Right atrium auricular region (tissue), 2 donors: ENCODE measurements at regions not wholly inside any gene's neighbourhood (a gene's known extent, or its start where the extent isn't known, plus 50 kb on each side); places are given as distances from the start of the nearest gene placed in this dataset.

Experiments used
- DNase-seq: peaks from one replicate; pipeline ENCODE4 v3.0.0-alpha.2; 2019; ENCODE audit warnings: low spot score
- H3K27ac ChIP-seq, 2 donors: fragments of 200-600 bp; sonication (generic); 1 replicate in 1 of 2; 2 replicates in 1 of 2; pipeline ENCODE4 v1.5.1; 2016 to 2019
- H3K27me3 ChIP-seq, 2 donors: fragments of 200-600 bp; sonication (generic); one replicate each; pipeline versions ENCODE4 v1.5.1 to v1.6.0; 2017 to 2019
- H3K36me3 ChIP-seq: fragments of 200-600 bp; sonication (generic); one replicate; pipeline ENCODE4 v1.5.1; 2016
- H3K4me1 ChIP-seq, 2 donors: fragments of 200-600 bp; sonication (generic); one replicate each; pipeline versions ENCODE4 v1.5.1 to v1.6.0; 2017 to 2019
- H3K4me3 ChIP-seq, 2 donors: fragments of 200-600 bp; sonication (generic); 1 replicate in 1 of 2; 2 replicates in 1 of 2; pipeline ENCODE4 v1.5.1; 2017 to 2019; ENCODE audit warnings: mild to moderate bottlenecking in 1 of 2, moderate library complexity in 1 of 2
- H3K9me3 ChIP-seq, 2 donors: fragments of 200-600 bp; sonication (generic); one replicate each; pipeline ENCODE4 v1.5.1; 2019
- TF ChIP-seq, protein P1 (sequence below), 2 donors: fragments of 200-600 bp; sonication (generic); IDR thresholded peaks; one replicate each; pipeline ENCODE4 v1.5.1; 2019; ENCODE audit warnings: antibody characterized with exemption in 2 of 2

GRCh38 chr4:8781641-8782040, 90.0 kb downstream of the HMX1 start:
- no peaks in the 10 kb centered on the region for H3K9me3 ChIP-seq
- no peak overlapping the region for H3K4me3 ChIP-seq
- no peak for DNase-seq
- H3K27me3 ChIP-seq: no peaks in the 10 kb centered on the region
- no peaks in the 10 kb centered on the region for H3K4me1 ChIP-seq
- TF ChIP-seq, protein P1, sequence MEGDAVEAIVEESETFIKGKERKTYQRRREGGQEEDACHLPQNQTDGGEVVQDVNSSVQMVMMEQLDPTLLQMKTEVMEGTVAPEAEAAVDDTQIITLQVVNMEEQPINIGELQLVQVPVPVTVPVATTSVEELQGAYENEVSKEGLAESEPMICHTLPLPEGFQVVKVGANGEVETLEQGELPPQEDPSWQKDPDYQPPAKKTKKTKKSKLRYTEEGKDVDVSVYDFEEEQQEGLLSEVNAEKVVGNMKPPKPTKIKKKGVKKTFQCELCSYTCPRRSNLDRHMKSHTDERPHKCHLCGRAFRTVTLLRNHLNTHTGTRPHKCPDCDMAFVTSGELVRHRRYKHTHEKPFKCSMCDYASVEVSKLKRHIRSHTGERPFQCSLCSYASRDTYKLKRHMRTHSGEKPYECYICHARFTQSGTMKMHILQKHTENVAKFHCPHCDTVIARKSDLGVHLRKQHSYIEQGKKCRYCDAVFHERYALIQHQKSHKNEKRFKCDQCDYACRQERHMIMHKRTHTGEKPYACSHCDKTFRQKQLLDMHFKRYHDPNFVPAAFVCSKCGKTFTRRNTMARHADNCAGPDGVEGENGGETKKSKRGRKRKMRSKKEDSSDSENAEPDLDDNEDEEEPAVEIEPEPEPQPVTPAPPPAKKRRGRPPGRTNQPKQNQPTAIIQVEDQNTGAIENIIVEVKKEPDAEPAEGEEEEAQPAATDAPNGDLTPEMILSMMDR (IDR thresholded peaks at IDR 0.05): no peak
- no peak overlapping the region for H3K27ac ChIP-seq
- H3K36me3 ChIP-seq: no peaks in the 10 kb centered on the region

GRCh38 chr4:8780596-8781368, 90.9 kb downstream of the HMX1 start:
- no peaks in the 10 kb centered on the region for H3K36me3 ChIP-seq
- H3K9me3 ChIP-seq: no peaks in the 10 kb centered on the region
- no peaks in the 10 kb centered on the region for H3K27me3 ChIP-seq
- TF ChIP-seq, protein P1 (IDR thresholded peaks at IDR 0.05): no peak
- no peak overlapping the region for H3K4me3 ChIP-seq
- DNase-seq: no peak
- no peaks in the 10 kb centered on the region for H3K4me1 ChIP-seq
- no peak overlapping the region for H3K27ac ChIP-seq

GRCh38 chr4:8780086-8780485, 91.6 kb downstream of the HMX1 start:
- Histone ChIP-seq H3K27me3 (no peaks in the 10 kb centered on the region), H3K4me3 (no peak overlapping the region), H3K4me1 (no peaks in the 10 kb centered on the region), H3K36me3 (no peaks in the 10 kb centered on the region), H3K9me3 (no peaks in the 10 kb centered on the region), H3K27ac (no peak overlapping the region)
- TF ChIP-seq, protein P1 (IDR thresholded peaks at IDR 0.05): no peak
- DNase-seq: no peak

- TF ChIP-seq, protein P1 (IDR thresholded peaks at IDR 0.05): no peak
- no peaks in the 10 kb centered on the region for H3K27me3 ChIP-seq
- H3K4me3 ChIP-seq: no peak overlapping the region
- H3K36me3 ChIP-seq: no peaks in the 10 kb centered on the region
- no peak overlapping the region for H3K27ac ChIP-seq
- no peaks in the 10 kb centered on the region for H3K9me3 ChIP-seq
- H3K4me1 ChIP-seq: no peaks in the 10 kb centered on the region
- DNase-seq: no peak
These were observed 92.1 kb downstream of the HMX1 start for GRCh38 chr4:8779490-8779932.

- no peak for DNase-seq
- no peaks in the 10 kb centered on the region for H3K27me3 ChIP-seq
- H3K9me3 ChIP-seq: no peaks in the 10 kb centered on the region
- H3K4me3 ChIP-seq: no peak overlapping the region
- no peak overlapping the region for H3K27ac ChIP-seq
- H3K4me1 ChIP-seq: no peaks in the 10 kb centered on the region
- H3K36me3 ChIP-seq: no peaks in the 10 kb centered on the region
- TF ChIP-seq, protein P1 (IDR thresholded peaks at IDR 0.05): no peak
These were observed 92.9 kb downstream of the HMX1 start for GRCh38 chr4:8778760-8779159.

- no peak for DNase-seq
- TF ChIP-seq, protein P1 (IDR thresholded peaks at IDR 0.05): no peak
These were observed 93.3 kb downstream of the HMX1 start for GRCh38 chr4:8778291-8778690.

More at GRCh38 chr4:8778291-8778690, 93.3 kb downstream of the HMX1 start:
- H3K4me3 ChIP-seq: no peak overlapping the region
- no peaks in the 10 kb centered on the region for H3K4me1 ChIP-seq
- H3K27me3 ChIP-seq: no peaks in the 10 kb centered on the region
- H3K36me3 ChIP-seq: no peaks in the 10 kb centered on the region
- H3K27ac ChIP-seq: no peak overlapping the region
- H3K9me3 ChIP-seq: no peaks in the 10 kb centered on the region
